Breast epithelium (tissue), 4 donors: ENCODE measurements at regions not wholly inside any gene's neighbourhood (a gene's known extent, or its start where the extent isn't known, plus 50 kb on each side); places are given as distances from the start of the nearest gene placed in this dataset.
"Not testable (repeated sequence)": the region's sequence is repeated elsewhere in the genome, so short reads cannot be mapped to it uniquely, and the experiment has no call there.

ENCODE experiments used
- DNase-seq, 2 donors: peaks; one replicate each; pipeline ENCODE4 v3.0.0-alpha.2; 2019; ENCODE audit warnings: low spot score in 2 of 2
- H3K27ac ChIP-seq, 2 donors: fragments of 200-600 bp; sonication (generic) in 1 of 2; one replicate each; pipeline ENCODE4 v1.5.1; 2016 to 2019; ENCODE audit warnings: mild to moderate bottlenecking in 1 of 2
- H3K27me3 ChIP-seq, 2 donors: fragments of 200-600 bp; sonication (generic) in 1 of 2; one replicate each; pipeline versions ENCODE4 v1.5.1 to v1.6.0; 2017 to 2019; ENCODE audit warnings: control low read depth in 1 of 2, mild to moderate bottlenecking in 1 of 2
- H3K36me3 ChIP-seq: fragments of 200-600 bp; one replicate; pipeline ENCODE4 v1.5.1; 2019
- H3K4me1 ChIP-seq, 2 donors: fragments of 200-600 bp; sonication (generic); one replicate each; pipeline ENCODE4 v1.5.1; 2016 to 2019; ENCODE audit warnings: control low read depth in 1 of 2
- H3K4me3 ChIP-seq, 3 donors: fragments of 200-600 bp; sonication (generic); 1 replicate in 2 of 3; 2 replicates in 1 of 3; pipeline ENCODE4 v1.5.1; 2016 to 2019; ENCODE audit warnings: mild to moderate bottlenecking in 3 of 3, moderate library complexity in 2 of 3
- H3K9me3 ChIP-seq, 2 donors: fragments of 200-600 bp; sonication (generic) in 1 of 2; one replicate each; pipeline ENCODE4 v1.5.1; 2016 to 2019; ENCODE audit warnings: control low read depth in 1 of 2
- POLR2A ChIP-seq: fragments of 450-650 bp; IDR thresholded peaks from one replicate; pipeline ENCODE4 v1.6.1; 2016; ENCODE audit warnings: antibody characterized with exemption, mild to moderate bottlenecking, moderate library complexity
- POLR2AphosphoS5 ChIP-seq, 3 donors: sonication (generic); formaldehyde crosslinking; IDR thresholded peaks; one replicate each; pipeline ENCODE4 v1.6.1; 2017; ENCODE audit warnings: antibody characterized with exemption in 3 of 3
- intact Hi-C: fragments of 100-400 bp; cut with DNase I; formaldehyde crosslinking; loops from one replicate; pipeline ENCODE4 v1.15.1; 2023; ENCODE audit warnings: low total_unique reads
- TF ChIP-seq, protein P1 (sequence below), 3 donors: fragments of 450-650 bp; IDR thresholded peaks; one replicate each; pipeline ENCODE4 v1.5.1; 2016 to 2017; ENCODE audit warnings: antibody characterized with exemption in 3 of 3, mild to moderate bottlenecking in 3 of 3, moderate library complexity in 3 of 3

- H3K36me3 ChIP-seq = no peaks in the 10 kb centered on the region
- no peaks in the 10 kb centered on the region for H3K27me3 ChIP-seq
- no peaks in the 10 kb centered on the region for H3K4me1 ChIP-seq
- no peaks in the 10 kb centered on the region for H3K9me3 ChIP-seq
- no peak overlapping the region for H3K27ac ChIP-seq
- no peak for DNase-seq
- no peak overlapping the region for H3K4me3 ChIP-seq
- intact Hi-C loops = no loop called here
- TF ChIP-seq, protein P1, sequence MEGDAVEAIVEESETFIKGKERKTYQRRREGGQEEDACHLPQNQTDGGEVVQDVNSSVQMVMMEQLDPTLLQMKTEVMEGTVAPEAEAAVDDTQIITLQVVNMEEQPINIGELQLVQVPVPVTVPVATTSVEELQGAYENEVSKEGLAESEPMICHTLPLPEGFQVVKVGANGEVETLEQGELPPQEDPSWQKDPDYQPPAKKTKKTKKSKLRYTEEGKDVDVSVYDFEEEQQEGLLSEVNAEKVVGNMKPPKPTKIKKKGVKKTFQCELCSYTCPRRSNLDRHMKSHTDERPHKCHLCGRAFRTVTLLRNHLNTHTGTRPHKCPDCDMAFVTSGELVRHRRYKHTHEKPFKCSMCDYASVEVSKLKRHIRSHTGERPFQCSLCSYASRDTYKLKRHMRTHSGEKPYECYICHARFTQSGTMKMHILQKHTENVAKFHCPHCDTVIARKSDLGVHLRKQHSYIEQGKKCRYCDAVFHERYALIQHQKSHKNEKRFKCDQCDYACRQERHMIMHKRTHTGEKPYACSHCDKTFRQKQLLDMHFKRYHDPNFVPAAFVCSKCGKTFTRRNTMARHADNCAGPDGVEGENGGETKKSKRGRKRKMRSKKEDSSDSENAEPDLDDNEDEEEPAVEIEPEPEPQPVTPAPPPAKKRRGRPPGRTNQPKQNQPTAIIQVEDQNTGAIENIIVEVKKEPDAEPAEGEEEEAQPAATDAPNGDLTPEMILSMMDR (IDR thresholded peaks at IDR 0.05) = no peak
- TF ChIP-seq POLR2AphosphoS5 (IDR thresholded peaks at IDR 0.05) (no peak), POLR2A (no peak)
Measured at GRCh38 chr4:111435986-111436744, 709.1 kb upstream of the FAM241A start.

DNA sequence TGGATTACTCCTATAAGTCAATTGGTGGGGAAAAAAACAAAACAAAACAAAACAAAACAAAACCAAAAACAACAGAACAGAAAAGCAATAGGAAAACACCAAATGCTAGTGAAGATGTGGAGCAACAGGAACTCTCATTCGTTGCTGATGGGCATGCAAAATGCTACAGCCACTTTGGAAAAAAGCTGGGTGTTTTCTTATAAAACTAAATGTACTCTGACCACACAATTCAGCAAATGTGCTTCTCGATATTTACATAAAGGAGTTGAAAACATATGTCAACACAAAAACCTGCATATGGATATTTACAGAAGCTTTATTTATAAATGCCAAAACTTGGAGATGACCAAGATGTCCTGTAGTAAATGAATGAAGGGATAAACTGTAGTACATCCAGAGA lies 703.6 kb upstream of the FAM241A start:
- Histone ChIP-seq H3K27ac (no peak overlapping the region), H3K9me3 (no peaks in the 10 kb centered on the region), H3K4me1 (no peaks in the 10 kb centered on the region), H3K27me3 (no peaks in the 10 kb centered on the region), H3K36me3 (no peaks in the 10 kb centered on the region), H3K4me3 (no peak overlapping the region)
- intact Hi-C loops = no loop called here
- no peak for TF ChIP-seq POLR2A
- TF ChIP-seq, protein P1 (IDR thresholded peaks at IDR 0.05) = no peak
- TF ChIP-seq POLR2AphosphoS5 (IDR thresholded peaks at IDR 0.05) = no peak
- DNase-seq = no peak

GRCh38 chr4:111444836-111445235 lies 700.4 kb upstream of the FAM241A start:
- intact Hi-C loops, H3K4me3 ChIP-seq, H3K27ac ChIP-seq, DNase-seq, H3K9me3 ChIP-seq, H3K4me1 ChIP-seq, H3K36me3 ChIP-seq, H3K27me3 ChIP-seq: not testable (repeated sequence)

DNA sequence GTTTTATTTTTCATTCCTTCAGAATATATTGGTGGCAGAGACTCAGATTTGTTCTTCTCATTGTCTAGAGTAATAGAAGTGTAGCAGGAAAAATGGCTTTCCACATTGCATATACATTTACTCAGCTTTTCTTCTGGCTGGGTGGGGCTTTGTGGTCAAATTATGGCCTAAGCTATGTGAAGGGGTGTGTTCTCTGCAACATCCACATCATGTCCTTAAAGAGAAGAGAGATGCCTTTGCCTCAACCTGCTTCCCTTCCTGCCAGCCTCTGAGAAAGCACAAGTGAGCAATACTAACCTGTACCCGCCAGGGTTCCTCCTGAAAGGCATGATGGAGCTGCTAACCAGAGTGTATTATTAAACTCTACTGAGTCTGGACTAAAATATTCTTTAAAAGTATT lies 695.6 kb upstream of the FAM241A start:
- TF ChIP-seq, protein P1 (IDR thresholded peaks at IDR 0.05) = no peak
- TF ChIP-seq POLR2A (no peak), POLR2AphosphoS5 (IDR thresholded peaks at IDR 0.05) (no peak)

GRCh38 chr4:111450867-111451266 lies 694.4 kb upstream of the FAM241A start:
- Histone ChIP-seq H3K27ac (no peak overlapping the region), H3K27me3 (no peaks in the 10 kb centered on the region), H3K4me1 (no peaks in the 10 kb centered on the region), H3K36me3 (no peaks in the 10 kb centered on the region), H3K4me3 (no peak overlapping the region), H3K9me3 (no peaks in the 10 kb centered on the region)
- no peak for TF ChIP-seq POLR2AphosphoS5 (IDR thresholded peaks at IDR 0.05)
- TF ChIP-seq, protein P1 (IDR thresholded peaks at IDR 0.05) = no peak
- TF ChIP-seq POLR2A = no peak
- DNase-seq = no peak
- intact Hi-C loops = no loop called here

More for the DNA sequence above, 695.6 kb upstream of the FAM241A start:
- H3K4me1 ChIP-seq = no peaks in the 10 kb centered on the region
- no peak overlapping the region for H3K27ac ChIP-seq
- no peak overlapping the region for H3K4me3 ChIP-seq
- DNase-seq = no peak
- H3K36me3 ChIP-seq = no peaks in the 10 kb centered on the region
- intact Hi-C loops = no loop called here
- H3K9me3 ChIP-seq = no peaks in the 10 kb centered on the region
- no peaks in the 10 kb centered on the region for H3K27me3 ChIP-seq
